BLaER1 (cell line): ENCODE measurements at regions not wholly inside any gene's neighbourhood (a gene's known extent, or its start where the extent isn't known, plus 50 kb on each side); places are given as distances from the start of the nearest gene placed in this dataset.
"Not testable (repeated sequence)": the region's sequence is repeated elsewhere in the genome, so short reads cannot be mapped to it uniquely, and the experiment has no call there.

ENCODE experiments used
- H3K27ac ChIP-seq: shearing (Covaris generic); formaldehyde crosslinking; 2 replicates; pipeline ENCODE4 v1.8.1; 2022
- H3K27me3 ChIP-seq: shearing (Covaris generic); formaldehyde crosslinking; 2 replicates; pipeline ENCODE4 v1.8.1; 2022
- H3K36me3 ChIP-seq: shearing (Covaris generic); formaldehyde crosslinking; 2 replicates; pipeline ENCODE4 v1.8.1; 2022
- H3K4me1 ChIP-seq: shearing (Covaris generic); formaldehyde crosslinking; 2 replicates; pipeline ENCODE4 v1.8.1; 2022
- H3K4me2 ChIP-seq: shearing (Covaris generic); formaldehyde crosslinking; 2 replicates; pipeline ENCODE4 v1.8.1; 2022
- H3K4me3 ChIP-seq: shearing (Covaris generic); formaldehyde crosslinking; 2 replicates; pipeline ENCODE4 v1.8.1; 2022
- H3K9ac ChIP-seq: shearing (Covaris generic); formaldehyde crosslinking; 2 replicates; pipeline ENCODE4 v1.8.1; 2022
- H3K9me3 ChIP-seq: shearing (Covaris generic); formaldehyde crosslinking; 2 replicates; pipeline ENCODE4 v1.8.1; 2022
- H4K20me1 ChIP-seq: shearing (Covaris generic); formaldehyde crosslinking; 2 replicates; pipeline ENCODE4 v1.8.1; 2022
- Cebpa-rat ChIP-seq: shearing (Covaris generic); IDR thresholded peaks from 2 replicates; pipeline ENCODE4 v1.8.1; 2022

- H3K9me3 ChIP-seq: peaks cover 86% of the 10 kb centered on the region
Observed at GRCh38 chr7:56449762-56450161, 333.5 kb upstream of the NUPR2 start.

DNA sequence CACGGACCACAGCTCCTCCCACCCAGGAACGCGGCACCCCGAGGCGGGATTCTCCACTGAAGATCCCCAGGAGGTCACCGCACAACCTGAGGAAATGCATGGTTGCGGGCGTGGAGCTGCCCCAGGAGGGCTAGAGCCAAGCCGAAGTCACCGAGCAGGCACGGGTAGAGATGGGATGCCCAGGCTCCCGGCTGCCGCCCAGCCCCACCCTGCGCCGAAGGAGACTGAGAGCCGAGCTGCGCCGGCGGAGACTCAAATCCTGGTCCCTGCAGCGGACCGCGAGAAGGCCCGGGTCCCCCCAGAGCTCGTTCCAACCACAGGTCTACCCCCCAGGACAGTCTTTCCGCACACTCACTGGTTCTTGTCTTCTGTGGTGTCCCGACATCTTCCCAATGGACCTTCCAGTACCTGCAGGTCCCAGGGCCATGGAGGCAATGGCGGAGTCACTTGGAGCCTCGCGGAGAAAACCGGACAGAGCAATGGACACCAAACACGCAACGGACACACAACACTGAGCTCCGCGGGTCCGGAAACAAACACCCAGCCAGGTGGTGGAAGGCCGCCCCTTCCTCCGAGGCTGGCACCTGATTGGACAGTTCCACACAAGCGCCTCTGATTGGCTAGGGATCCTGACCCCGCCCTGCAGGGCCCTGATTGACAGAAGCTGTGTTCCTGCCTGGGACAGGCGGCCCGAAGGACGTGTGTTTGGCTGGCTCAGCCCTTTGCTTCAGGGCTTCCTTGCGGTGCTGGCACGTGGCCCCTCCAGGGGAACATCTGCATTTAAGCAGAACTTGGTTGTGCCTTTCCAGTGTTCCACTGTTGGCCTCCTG lies 331.9 kb upstream of the NUPR2 start:
- no peak overlapping the region for H3K4me3 ChIP-seq
- no peak overlapping the region for H3K9ac ChIP-seq
- H4K20me1 ChIP-seq: no peaks in the 10 kb centered on the region
- H3K9me3 ChIP-seq: peaks cover 77% of the 10 kb centered on the region
- no peaks in the 10 kb centered on the region for H3K4me1 ChIP-seq
- H3K4me2 ChIP-seq: no peak overlapping the region
- TF ChIP-seq Cebpa-rat: no peak
- no peaks in the 10 kb centered on the region for H3K36me3 ChIP-seq
- H3K27me3 ChIP-seq: no peaks in the 10 kb centered on the region
- no peak overlapping the region for H3K27ac ChIP-seq

More at GRCh38 chr7:56449762-56450161, 333.5 kb upstream of the NUPR2 start:
- TF ChIP-seq Cebpa-rat: no peak
- Histone ChIP-seq H3K4me2 (no peak overlapping the region), H3K4me1 (no peaks in the 10 kb centered on the region), H4K20me1 (no peaks in the 10 kb centered on the region), H3K27me3 (no peaks in the 10 kb centered on the region), H3K36me3 (no peaks in the 10 kb centered on the region), H3K9ac (no peak overlapping the region), H3K4me3 (no peak overlapping the region), H3K27ac (no peak overlapping the region)

DNA sequence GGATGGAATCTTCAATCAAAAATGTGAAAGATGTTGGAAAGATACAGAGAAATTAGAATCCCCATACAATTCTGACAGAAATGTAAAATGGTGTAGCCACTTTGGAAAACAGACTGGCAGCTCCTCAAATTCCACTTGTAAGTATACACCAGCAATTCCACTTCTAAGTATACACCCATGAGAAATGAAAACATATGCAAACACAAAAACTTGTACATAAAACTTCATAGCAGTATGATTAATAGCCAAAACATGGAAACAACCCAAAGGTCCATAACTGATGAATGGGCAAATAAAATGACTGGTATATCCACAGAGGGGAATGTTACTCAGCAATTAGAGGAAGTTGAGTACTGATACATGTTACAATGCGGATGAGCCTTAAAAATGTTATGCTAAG lies 304.3 kb upstream of the NUPR2 start:
- not testable (repeated sequence) for H3K4me1 ChIP-seq, H4K20me1 ChIP-seq, H3K4me3 ChIP-seq, H3K36me3 ChIP-seq, H3K9ac ChIP-seq, H3K27ac ChIP-seq, H3K9me3 ChIP-seq, H3K27me3 ChIP-seq, H3K4me2 ChIP-seq

GRCh38 chr7:56375173-56375572 lies 259.0 kb upstream of the NUPR2 start:
- H4K20me1 ChIP-seq: no peaks in the 10 kb centered on the region
- no peak overlapping the region for H3K4me2 ChIP-seq
- peaks cover 18% of the 10 kb centered on the region for H3K9me3 ChIP-seq
- H3K27me3 ChIP-seq: no peaks in the 10 kb centered on the region
- H3K4me1 ChIP-seq: no peaks in the 10 kb centered on the region
- H3K36me3 ChIP-seq: no peaks in the 10 kb centered on the region
- H3K27ac ChIP-seq: no peak overlapping the region
- H3K4me3 ChIP-seq: no peak overlapping the region
- no peak for TF ChIP-seq Cebpa-rat
- no peak overlapping the region for H3K9ac ChIP-seq

- not testable (repeated sequence) for H3K36me3 ChIP-seq, H4K20me1 ChIP-seq, H3K4me1 ChIP-seq, H3K4me2 ChIP-seq, H3K27me3 ChIP-seq, H3K4me3 ChIP-seq, H3K9ac ChIP-seq, H3K27ac ChIP-seq
- H3K9me3 ChIP-seq: peaks cover 18% of the 10 kb centered on the region
Observed at GRCh38 chr7:56374666-56375065, 258.4 kb upstream of the NUPR2 start.

DNA sequence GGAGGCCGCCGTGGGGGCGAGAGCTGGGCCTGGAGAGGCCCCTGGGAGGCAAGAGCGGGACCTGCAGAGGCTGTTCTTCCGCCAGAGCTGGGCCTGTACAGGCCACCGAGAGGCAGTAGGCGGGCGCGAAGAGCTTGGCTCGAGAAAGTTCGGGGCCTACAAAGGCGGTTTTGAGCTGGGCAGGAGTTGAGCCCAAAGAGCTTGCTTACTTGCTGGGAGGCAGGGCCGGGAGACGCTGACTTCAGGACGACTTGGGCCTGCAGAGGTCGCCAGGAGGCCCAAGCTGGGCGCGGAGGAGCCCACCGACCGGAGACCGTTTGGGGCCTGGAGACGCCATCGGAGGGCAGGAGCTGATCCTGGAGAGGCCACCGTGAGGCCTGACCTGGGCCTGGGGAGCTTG lies 257.1 kb upstream of the NUPR2 start:
- H3K4me3 ChIP-seq, H3K4me1 ChIP-seq, H3K27ac ChIP-seq, H4K20me1 ChIP-seq, H3K9ac ChIP-seq, H3K36me3 ChIP-seq, H3K27me3 ChIP-seq, H3K4me2 ChIP-seq: not testable (repeated sequence)
- peaks cover 18% of the 10 kb centered on the region for H3K9me3 ChIP-seq

GRCh38 chr7:56371792-56372191 lies 255.6 kb upstream of the NUPR2 start:
- H3K27me3 ChIP-seq, H3K9ac ChIP-seq: not testable (repeated sequence)

GRCh38 chr7:56370208-56370872 lies 254.1 kb upstream of the NUPR2 start:
- not testable (repeated sequence) for H3K4me3 ChIP-seq, H3K9ac ChIP-seq, H3K4me1 ChIP-seq, H3K36me3 ChIP-seq, H3K4me2 ChIP-seq, H4K20me1 ChIP-seq, H3K27me3 ChIP-seq, H3K27ac ChIP-seq
- H3K9me3 ChIP-seq: peaks cover 34% of the 10 kb centered on the region

More at GRCh38 chr7:56371792-56372191, 255.6 kb upstream of the NUPR2 start:
- not testable (repeated sequence) for H3K27ac ChIP-seq, H3K4me2 ChIP-seq, H3K4me3 ChIP-seq, H3K36me3 ChIP-seq, H3K4me1 ChIP-seq, H4K20me1 ChIP-seq
- peaks cover 29% of the 10 kb centered on the region for H3K9me3 ChIP-seq

GRCh38 chr7:56367914-56368313 lies 251.7 kb upstream of the NUPR2 start:
- not testable (repeated sequence) for H3K27me3 ChIP-seq, H4K20me1 ChIP-seq, H3K4me2 ChIP-seq, H3K36me3 ChIP-seq, H3K27ac ChIP-seq, H3K4me1 ChIP-seq, H3K4me3 ChIP-seq, H3K9ac ChIP-seq
- H3K9me3 ChIP-seq: peaks cover 22% of the 10 kb centered on the region

- H3K27ac ChIP-seq, H3K27me3 ChIP-seq, H3K36me3 ChIP-seq, H3K9ac ChIP-seq, H3K4me2 ChIP-seq, H3K4me1 ChIP-seq, H3K4me3 ChIP-seq, H4K20me1 ChIP-seq: not testable (repeated sequence)
- H3K9me3 ChIP-seq: peaks cover 22% of the 10 kb centered on the region
Observed at GRCh38 chr7:56367411-56367810, 251.2 kb upstream of the NUPR2 start.

DNA sequence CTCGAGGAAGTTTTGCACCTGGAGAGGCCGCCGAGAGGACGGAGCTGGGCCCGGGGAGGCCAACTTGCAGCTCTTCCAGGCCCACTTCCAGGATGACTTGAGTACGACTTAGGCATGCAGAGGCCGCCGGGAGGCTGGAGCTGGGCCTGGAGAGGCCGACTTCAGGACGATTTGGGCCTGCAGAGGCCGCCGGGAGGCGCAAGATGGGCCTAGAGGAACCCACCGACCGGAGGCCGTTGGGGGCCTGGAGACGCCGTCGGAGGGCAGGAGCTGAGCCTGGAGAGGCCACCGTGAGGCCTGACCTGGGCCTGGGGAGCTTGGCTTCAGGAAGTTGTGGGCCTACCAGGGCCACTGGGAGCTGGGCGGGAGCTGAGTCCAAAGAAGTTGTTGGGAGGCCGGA lies 250.5 kb upstream of the NUPR2 start:
- not testable (repeated sequence) for H3K27me3 ChIP-seq, H3K4me3 ChIP-seq, H3K36me3 ChIP-seq, H3K4me1 ChIP-seq, H3K27ac ChIP-seq, H4K20me1 ChIP-seq, H3K9ac ChIP-seq, H3K4me2 ChIP-seq
- peaks cover 19% of the 10 kb centered on the region for H3K9me3 ChIP-seq

DNA sequence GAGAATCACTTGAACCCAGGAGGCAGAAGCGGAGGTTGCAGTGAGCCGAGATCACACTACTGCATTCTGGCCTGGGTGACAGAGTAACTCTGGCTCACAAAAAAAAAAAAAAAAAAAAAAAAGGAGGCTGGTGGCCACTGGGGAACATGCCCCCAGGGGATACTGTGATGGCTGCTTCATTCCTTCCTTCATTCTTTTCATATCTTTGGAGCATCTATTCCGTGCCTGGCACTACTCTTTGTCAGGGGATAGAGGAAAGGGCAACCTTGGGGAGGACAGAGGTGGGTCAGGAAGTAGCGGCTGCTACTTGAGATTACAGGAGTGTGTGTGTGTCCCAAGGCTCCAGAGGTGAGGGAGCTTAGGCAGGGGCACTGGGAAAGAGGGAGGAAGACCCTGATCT lies 236.4 kb upstream of the NUPR2 start:
- H3K36me3 ChIP-seq, H3K27me3 ChIP-seq, H4K20me1 ChIP-seq: not testable (repeated sequence)

DNA sequence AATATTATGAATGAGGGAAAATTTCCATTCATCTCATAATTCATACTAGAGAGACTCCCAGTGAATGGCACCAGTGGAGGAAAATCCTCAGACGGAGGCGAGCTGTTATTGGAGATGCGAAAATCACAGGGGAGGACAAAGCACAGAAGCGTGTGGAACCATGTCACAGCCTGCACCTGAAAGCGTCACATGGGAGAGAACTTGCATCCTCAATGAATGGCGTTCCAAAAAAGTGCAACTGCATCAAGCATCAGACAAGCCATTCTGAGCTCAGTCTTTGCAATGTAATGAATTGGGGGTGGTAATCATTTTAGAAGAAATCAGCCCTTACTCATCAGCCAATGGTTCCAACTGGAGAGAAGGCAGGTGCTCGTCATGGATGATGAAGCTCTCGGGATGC lies 235.0 kb upstream of the NUPR2 start:
- not testable (repeated sequence) for H3K27me3 ChIP-seq, H3K9ac ChIP-seq, H3K36me3 ChIP-seq, H4K20me1 ChIP-seq, H3K4me3 ChIP-seq, H3K4me1 ChIP-seq, H3K27ac ChIP-seq, H3K4me2 ChIP-seq, H3K9me3 ChIP-seq

More for the DNA sequence above, 236.4 kb upstream of the NUPR2 start:
- not testable (repeated sequence) for H3K9ac ChIP-seq, H3K4me2 ChIP-seq, H3K27ac ChIP-seq, H3K9me3 ChIP-seq, H3K4me1 ChIP-seq, H3K4me3 ChIP-seq

DNA sequence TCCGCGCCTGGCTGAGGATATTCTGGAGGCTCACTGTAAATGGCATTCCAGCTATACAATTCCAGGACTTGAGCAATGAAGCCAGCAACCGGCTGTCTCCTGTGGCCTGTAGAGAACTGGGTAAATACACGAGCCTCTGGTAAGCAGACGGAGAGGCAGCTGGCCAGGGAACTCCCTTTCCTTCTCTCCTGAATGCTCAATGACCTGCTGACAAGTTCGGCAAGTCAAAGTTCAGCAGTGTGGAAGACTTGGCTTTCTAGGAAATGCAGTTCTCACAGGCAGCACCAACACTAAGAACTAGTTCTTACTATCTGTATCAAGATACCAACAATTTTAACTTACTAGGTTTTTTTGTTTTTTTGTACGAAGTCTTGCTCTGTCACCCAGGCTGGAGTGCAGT lies 232.1 kb upstream of the NUPR2 start:
- H3K4me3 ChIP-seq, H3K4me1 ChIP-seq, H3K9ac ChIP-seq, H3K9me3 ChIP-seq, H3K27ac ChIP-seq, H3K4me2 ChIP-seq, H3K27me3 ChIP-seq, H3K36me3 ChIP-seq, H4K20me1 ChIP-seq: not testable (repeated sequence)
